Ishikawa (cell line): ENCODE measurements at regions not wholly inside any gene's neighbourhood (a gene's known extent, or its start where the extent isn't known, plus 50 kb on each side); places are given as distances from the start of the nearest gene placed in this dataset.
A peak's percentile ranks its signal among the peaks of the same experiment; 100 is the strongest.

Experiments
- CEBPB ChIP-seq: IDR thresholded peaks from 2 replicates; pipeline ENCODE4 v1.6.1; 2012
- CREB1 ChIP-seq: IDR thresholded peaks from 2 replicates; pipeline ENCODE4 v1.6.1; 2012; ENCODE audit warnings: low read depth
- EGR1 ChIP-seq: IDR thresholded peaks from 2 replicates; pipeline ENCODE4 v1.6.1; 2012
- EP300 ChIP-seq: IDR thresholded peaks from 2 replicates; pipeline ENCODE4 v1.6.1; 2012; ENCODE audit warnings: borderline replicate concordance
- FOXM1 ChIP-seq: IDR thresholded peaks from 2 replicates; pipeline ENCODE4 v1.6.1; 2012; ENCODE audit warnings: low read depth, borderline replicate concordance
- MAX ChIP-seq: IDR thresholded peaks from 2 replicates; pipeline ENCODE4 v1.6.1; 2012
- NFIC ChIP-seq: IDR thresholded peaks from 2 replicates; pipeline ENCODE4 v1.6.1; 2012
- RAD21 ChIP-seq: IDR thresholded peaks from 2 replicates; pipeline ENCODE4 v1.6.1; 2012; ENCODE audit warnings: low read depth
- REST ChIP-seq: IDR thresholded peaks from 2 replicates; pipeline ENCODE4 v1.6.1; 2012; ENCODE audit warnings: low read depth, mild to moderate bottlenecking
- TAF1 ChIP-seq: IDR thresholded peaks from 2 replicates; pipeline ENCODE4 v1.6.1; 2012; ENCODE audit warnings: low read depth, mild to moderate bottlenecking
- TCF12 ChIP-seq: IDR thresholded peaks from 2 replicates; pipeline ENCODE4 v1.6.1; 2012; ENCODE audit warnings: low read depth
- TEAD4 ChIP-seq: IDR thresholded peaks from 2 replicates; pipeline ENCODE4 v1.6.1; 2012
- USF1 ChIP-seq: IDR thresholded peaks from 2 replicates; pipeline ENCODE4 v1.6.1; 2012
- YY1 ChIP-seq: IDR thresholded peaks from 2 replicates; pipeline ENCODE4 v1.6.1; 2012; ENCODE audit warnings: low read depth
- ZBTB7A ChIP-seq: IDR thresholded peaks from 2 replicates; pipeline ENCODE4 v1.6.1; 2012; ENCODE audit warnings: low read depth

- TF ChIP-seq NFIC (no peak), USF1 (no peak), YY1 (no peak), CREB1 (no peak), ZBTB7A (no peak)
Observed at GRCh38 chr10:94122211-94122610, 128.5 kb downstream of the PLCE1 start.

- no peak for TF ChIP-seq ZBTB7A
- TF ChIP-seq EGR1, result no peak
- no peak for TF ChIP-seq EP300
- TF ChIP-seq CEBPB, result no peak
- no peak for TF ChIP-seq REST
- TF ChIP-seq TCF12, result no peak
- no peak for TF ChIP-seq CREB1
- no peak for TF ChIP-seq NFIC
- TF ChIP-seq FOXM1, result no peak
- TF ChIP-seq TEAD4, result peak; percentile 74
- peak; percentile 22; the same call in 1 of the 2 replicates for TF ChIP-seq MAX
- no peak for TF ChIP-seq RAD21
- TF ChIP-seq TAF1, result no peak
- no peak for TF ChIP-seq YY1
- no peak for TF ChIP-seq USF1
Observed at GRCh38 chr10:94123258-94123995, 129.7 kb downstream of the PLCE1 start.

GRCh38 chr10:94125856-94126255 lies 132.1 kb downstream of the PLCE1 start:
- TF ChIP-seq RAD21, result no peak
- no peak for TF ChIP-seq TAF1

GRCh38 chr10:94129393-94130130 lies 135.8 kb downstream of the PLCE1 start:
- no peak for TF ChIP-seq YY1
- no peak for TF ChIP-seq USF1
- TF ChIP-seq REST, result no peak
- TF ChIP-seq ZBTB7A, result no peak
- no peak for TF ChIP-seq FOXM1
- no peak for TF ChIP-seq EP300

- TF ChIP-seq ZBTB7A, result no peak
- no peak for TF ChIP-seq NFIC
- no peak for TF ChIP-seq REST
- no peak for TF ChIP-seq RAD21
- no peak for TF ChIP-seq EP300
- TF ChIP-seq USF1, result no peak
- no peak for TF ChIP-seq TCF12
- TF ChIP-seq MAX, result no peak
- no peak for TF ChIP-seq CREB1
- no peak for TF ChIP-seq TEAD4
- TF ChIP-seq CEBPB, result no peak
- no peak for TF ChIP-seq FOXM1
- no peak for TF ChIP-seq TAF1
- TF ChIP-seq EGR1, result no peak
- no peak for TF ChIP-seq YY1
Observed at GRCh38 chr10:94131885-94132284, 138.2 kb downstream of the PLCE1 start.
